ENCODE measurements at regions not wholly inside any gene's neighbourhood (a gene's known extent, or its start where the extent isn't known, plus 50 kb on each side); places are given as distances from the start of the nearest gene placed in this dataset.

GRCh38 chr15:35725353-35725752 is 179.4 kb upstream of the DPH6 start:
- peak; percentile 67 for DNase-seq (ENCODE audit: low read depth)

GRCh38 chr15:35727627-35728026 is 181.7 kb upstream of the DPH6 start:
- no peak for DNase-seq (ENCODE audit: low read depth)

GRCh38 chr15:35728219-35728940 is 182.4 kb upstream of the DPH6 start:
- DNase-seq (ENCODE audit: low read depth), result no peak

- no peak for DNase-seq (ENCODE audit: low read depth)
Observed at GRCh38 chr15:35736150-35736549, 190.2 kb upstream of the DPH6 start.

GRCh38 chr15:35737441-35737840 is 191.5 kb upstream of the DPH6 start:
- peak; percentile 59 for DNase-seq (ENCODE audit: low read depth)

- peak; percentile 84 for DNase-seq (ENCODE audit: low read depth)
Observed at GRCh38 chr15:35738370-35738769, 192.4 kb upstream of the DPH6 start.

GRCh38 chr15:35740761-35741160 is 194.8 kb upstream of the DPH6 start:
- no peak for DNase-seq (ENCODE audit: low read depth)

GRCh38 chr15:35741395-35741794 is 195.4 kb upstream of the DPH6 start:
- no peak for DNase-seq (ENCODE audit: low read depth)

DNA sequence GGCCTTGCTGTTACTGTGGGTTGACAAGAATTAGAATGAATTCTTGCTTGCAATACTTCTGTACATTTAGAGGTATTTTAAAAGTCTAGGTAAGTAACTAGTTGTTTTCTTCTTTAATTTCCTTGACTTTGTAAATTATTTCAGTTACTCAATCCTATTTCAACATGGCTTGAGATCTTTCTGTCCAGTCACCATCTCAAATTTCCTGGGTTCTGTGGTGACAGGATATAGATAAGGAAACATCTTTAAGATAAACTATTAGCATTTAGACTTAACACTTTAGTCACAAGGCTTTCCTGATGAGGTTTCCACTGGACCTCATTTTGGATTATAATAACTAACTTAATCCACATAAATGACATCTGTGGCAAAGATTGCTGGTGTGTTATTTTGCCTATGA is 195.9 kb upstream of the DPH6 start:
- DNase-seq (ENCODE audit: low read depth), result no peak

DNA sequence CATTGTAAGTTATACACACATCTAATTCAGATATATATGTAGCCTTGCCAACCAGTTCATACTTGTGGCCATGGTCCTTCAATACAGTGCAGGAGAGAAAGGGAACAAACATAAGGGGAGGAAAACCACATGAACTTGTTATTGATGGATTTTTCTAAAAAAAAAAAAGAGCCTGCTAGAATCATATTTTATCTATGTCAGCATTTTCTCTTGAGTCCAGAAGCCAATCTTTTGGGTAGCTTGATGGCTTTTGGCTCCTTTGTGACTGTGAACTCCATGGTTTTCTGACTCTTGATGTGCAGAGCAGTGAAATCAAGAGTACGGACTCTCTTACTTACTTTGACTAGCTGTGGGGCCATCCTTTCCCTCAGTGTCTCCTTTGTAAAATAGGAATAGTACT is 197.4 kb upstream of the DPH6 start:
- no peak for DNase-seq (ENCODE audit: low read depth)

DNA sequence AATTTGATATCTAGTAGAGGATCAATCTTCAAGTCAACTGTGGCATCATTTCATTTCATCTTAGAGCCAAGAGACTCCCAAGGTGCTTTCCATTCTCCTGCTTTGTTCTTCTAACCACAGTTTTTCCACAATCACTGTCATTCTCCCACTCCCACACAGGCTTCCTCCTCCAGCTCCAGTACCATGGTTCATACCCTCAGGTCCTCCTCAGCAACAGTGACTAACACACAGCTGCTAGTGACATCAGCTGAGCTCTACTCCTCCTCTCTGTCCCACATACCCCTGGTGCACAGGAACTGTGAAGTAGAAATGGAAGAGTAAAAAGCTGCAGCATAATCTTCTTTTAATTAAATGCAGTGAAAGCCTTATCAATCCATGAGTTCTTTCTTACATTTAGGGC is 200.2 kb upstream of the DPH6 start:
- no peak for DNase-seq (ENCODE audit: low read depth)

GRCh38 chr15:35748105-35748504 is 202.1 kb upstream of the DPH6 start:
- no peak for DNase-seq (ENCODE audit: low read depth)

- DNase-seq (ENCODE audit: low read depth), result no peak
Observed at GRCh38 chr15:35750051-35750450, 204.1 kb upstream of the DPH6 start.

- DNase-seq (ENCODE audit: low read depth), result peak; percentile 79
Observed at GRCh38 chr15:35751413-35752133, 205.6 kb upstream of the DPH6 start.

DNA sequence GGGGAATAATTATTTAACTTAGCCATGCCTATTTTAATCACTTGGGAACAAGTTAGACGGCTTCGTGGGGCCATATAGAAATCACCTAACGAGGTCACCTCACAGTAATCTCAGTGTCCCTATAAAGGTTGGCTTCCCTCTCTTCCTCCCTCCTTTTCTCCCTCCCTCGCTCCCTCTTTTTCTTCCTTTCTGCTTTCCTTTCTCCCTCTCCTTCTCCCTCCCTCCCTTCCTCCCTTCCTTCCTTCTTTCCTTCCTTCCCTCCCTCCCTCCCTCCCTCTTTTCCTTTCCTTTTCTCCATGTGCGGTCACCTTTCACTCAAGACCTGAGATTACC is 206.1 kb upstream of the DPH6 start:
- no peak for DNase-seq (ENCODE audit: low read depth)

DNA sequence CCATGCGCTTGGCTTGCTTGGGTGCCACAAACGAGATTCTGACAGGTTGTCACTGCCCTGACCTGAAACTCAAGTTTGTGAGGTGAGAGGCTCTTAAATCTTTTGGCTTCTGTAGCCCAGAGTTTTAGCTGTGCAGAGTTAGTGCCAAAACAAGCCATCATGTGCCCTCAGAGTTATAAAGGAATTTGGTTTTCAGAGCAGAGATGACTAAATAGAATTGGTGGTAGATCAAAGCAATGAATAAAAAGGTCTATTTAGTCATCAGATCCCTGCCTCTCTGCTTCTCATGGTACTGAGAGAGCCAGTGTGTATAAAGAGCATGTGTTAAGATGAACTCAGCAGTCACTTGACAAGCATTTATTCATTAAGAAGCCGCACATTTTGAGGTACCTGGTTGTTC is 207.5 kb upstream of the DPH6 start:
- DNase-seq (ENCODE audit: low read depth), result no peak

DNA sequence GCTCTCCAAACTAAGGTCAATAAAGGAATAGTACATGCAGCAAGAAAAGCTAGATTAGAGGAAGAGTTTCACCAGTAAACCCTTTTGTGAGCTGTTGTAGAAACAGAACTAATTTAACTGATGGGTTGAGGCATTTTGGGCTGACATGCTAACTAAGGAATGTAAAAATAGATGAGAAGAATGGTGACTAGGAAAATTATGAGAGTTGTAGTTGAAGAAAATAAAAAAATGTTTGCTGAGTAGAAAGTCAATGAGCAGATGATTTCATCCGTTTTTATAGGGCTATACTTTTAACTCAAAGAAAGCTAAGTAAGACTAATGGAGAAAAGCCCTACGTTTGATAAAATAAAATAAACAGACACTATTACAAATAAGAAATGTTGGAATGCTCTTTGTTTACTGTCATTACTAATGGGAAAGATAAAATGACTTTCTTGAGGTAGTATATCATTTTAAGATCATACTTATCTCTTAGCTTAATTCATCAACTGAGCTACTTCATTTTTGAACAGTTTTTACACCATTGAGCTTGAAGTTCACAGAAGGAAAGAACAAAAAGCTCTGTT is 209.4 kb upstream of the DPH6 start:
- no peak for DNase-seq (ENCODE audit: low read depth)

GRCh38 chr15:35756623-35757022 is 210.7 kb upstream of the DPH6 start:
- DNase-seq (ENCODE audit: low read depth), result no peak

- no peak for DNase-seq (ENCODE audit: low read depth)
Observed at GRCh38 chr15:35757361-35757760, 211.4 kb upstream of the DPH6 start.

DNA sequence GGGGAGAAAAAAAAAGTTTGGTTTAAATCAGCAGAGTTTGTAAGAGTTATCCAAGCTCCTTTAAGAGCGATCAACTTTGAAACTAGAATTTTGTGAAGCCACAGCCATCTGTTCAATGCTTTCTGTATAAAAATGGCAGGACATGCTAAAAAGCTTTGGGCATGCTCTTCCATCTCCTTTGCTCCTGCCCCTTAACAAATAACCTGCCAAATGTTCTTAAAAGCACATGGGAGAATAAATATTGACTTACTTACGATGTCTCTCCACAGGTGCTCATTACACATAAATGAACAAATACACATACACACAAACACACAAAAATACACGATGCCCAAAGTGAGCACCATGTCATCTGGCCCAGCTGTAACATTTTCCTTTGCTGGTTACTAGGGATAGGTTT is 211.8 kb upstream of the DPH6 start:
- DNase-seq (ENCODE audit: low read depth), result no peak

DNA sequence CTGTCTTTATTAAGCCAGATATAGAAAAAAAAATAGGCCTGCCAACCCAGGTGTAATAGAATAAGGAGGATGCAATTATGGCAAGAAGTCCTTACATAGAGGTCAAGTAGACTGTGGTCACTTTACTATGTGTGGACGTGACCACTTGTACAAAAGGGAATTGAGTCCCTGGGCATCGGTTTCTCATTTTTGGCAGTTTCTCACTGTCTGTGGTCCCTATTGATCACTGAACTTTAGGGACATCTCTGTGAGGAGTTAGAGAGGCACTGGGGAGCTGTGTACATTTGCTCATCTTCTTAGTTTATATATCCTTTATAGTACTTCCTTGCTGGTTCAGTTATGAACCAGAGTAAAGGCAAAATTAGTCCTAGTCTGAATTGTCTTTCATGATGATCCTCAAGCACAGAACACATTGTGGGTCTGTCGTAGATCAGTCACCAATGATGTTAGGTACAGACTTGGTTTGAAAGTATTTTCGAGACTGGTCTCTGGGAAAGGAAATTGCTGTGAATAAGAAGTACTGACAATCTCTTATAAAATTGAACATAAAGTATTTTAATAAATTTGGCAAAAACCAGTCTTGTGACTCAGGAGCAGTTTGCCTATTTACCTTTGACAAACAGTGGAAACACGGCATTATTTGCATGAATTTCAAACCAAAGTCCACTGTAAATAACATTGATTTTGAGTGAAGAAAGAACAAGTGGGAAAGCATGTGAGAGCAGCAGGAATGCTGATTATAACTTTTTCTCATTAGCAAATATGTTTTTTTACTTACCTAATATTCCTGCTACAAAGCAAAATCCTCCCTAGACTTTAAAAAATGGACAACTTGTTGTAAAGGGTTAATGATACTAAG is 218.9 kb upstream of the DPH6 start:
- no peak for DNase-seq (ENCODE audit: low read depth)

DNA sequence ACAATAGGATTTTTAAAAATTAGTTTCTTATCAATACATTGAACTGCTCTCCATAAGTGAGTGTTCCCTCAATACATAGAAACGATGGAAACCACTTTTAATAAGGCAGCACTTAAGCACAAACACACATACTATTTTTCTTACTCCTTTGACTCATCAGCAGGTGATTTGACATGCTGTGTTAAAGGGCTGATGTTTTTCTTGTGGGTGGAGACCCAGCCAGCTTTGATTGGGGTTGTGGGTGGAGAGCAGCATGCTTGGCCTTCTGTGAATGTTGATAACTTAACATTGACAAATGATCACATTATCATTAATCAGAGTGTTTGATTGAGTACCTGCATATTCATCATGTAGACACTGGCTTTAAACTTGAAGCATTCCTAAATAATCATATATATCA is 223.0 kb upstream of the DPH6 start:
- DNase-seq (ENCODE audit: low read depth), result no peak

DNA sequence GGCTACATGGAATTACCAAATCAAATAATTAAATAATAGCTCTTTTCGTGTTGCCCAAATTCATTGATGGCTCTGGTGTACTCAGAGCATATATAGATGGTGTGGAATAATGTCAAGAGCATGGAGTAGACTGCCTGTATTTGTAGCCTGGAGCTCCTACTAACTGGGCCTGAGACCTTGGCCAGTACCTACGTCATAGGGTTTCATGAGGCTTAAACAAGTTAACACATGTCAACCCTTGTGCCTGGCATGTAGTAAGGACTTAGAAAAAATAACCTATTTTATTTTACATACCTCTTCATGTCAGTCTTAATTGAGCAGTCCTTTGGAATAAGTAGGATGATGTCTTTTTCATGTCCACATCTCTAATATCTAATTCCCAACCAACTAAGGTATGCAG is 223.7 kb upstream of the DPH6 start:
- DNase-seq (ENCODE audit: low read depth), result no peak

All from HS-27A (cell line).